HG03025 (cell line): ENCODE measurements at regions not wholly inside any gene's neighbourhood (a gene's known extent, or its start where the extent isn't known, plus 50 kb on each side); places are given as distances from the start of the nearest gene placed in this dataset.
"Not testable (repeated sequence)": the region's sequence is repeated elsewhere in the genome, so short reads cannot be mapped to it uniquely, and the experiment has no call there.

Experiments
- ATAC-seq: cut with Tn5 transposase; IDR thresholded peaks from one replicate; pipeline ENCODE4 v1.9.1; 2021; ENCODE audit warnings: mild to moderate bottlenecking, moderate library complexity; ENCODE audit not compliant: unreplicated experiment, low FRiP score

GRCh38 chr18:68387246-68387645 lies 327.7 kb downstream of the TMX3 start:
- ATAC-seq = no peak

DNA sequence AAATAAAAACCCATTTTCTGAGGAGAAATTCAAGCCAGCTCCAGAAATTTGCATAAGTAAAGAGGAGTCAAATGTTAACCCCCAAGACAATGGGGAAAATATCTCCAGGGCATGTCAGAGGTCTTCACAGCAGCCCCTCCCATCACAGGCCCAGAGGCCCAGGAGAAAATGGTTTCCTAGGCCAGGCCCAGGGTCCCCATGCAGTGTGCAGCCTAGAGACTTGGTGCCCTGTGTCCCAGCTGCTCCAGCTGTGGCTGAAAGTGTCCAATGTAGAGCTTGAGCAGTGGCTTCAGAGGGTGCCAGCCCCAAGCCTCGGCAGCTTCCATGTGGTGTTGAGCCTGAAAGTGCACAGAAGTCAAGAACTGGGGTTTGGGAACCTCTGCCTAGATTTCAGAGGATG lies 330.9 kb downstream of the TMX3 start:
- not testable (repeated sequence) for ATAC-seq

- ATAC-seq = no peak
These were observed 338.0 kb downstream of the TMX3 start for GRCh38 chr18:68376926-68377325.

- ATAC-seq = no peak
These were observed 352.0 kb downstream of the TMX3 start for GRCh38 chr18:68362907-68363306.

- no peak for ATAC-seq
These were observed 359.3 kb downstream of the TMX3 start for GRCh38 chr18:68355637-68356036.

DNA sequence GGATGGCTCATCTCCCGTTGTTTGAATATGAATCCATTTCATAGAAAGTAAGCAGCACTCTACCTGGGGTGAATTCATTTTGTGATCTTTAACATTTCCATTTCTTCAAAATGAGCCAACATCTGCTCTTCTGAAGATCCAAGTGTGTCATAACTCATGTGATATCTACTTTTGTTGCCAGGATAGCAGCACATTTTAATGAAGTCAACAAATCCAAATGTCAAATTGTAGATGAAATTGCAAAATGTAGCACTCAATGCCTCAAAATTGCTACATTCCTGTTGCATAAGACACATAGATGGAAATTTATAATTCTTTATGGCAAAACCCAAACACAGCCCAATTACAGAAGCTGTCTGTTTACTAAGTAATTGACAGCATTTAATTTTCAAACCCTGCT lies 360.7 kb downstream of the TMX3 start:
- no peak for ATAC-seq

DNA sequence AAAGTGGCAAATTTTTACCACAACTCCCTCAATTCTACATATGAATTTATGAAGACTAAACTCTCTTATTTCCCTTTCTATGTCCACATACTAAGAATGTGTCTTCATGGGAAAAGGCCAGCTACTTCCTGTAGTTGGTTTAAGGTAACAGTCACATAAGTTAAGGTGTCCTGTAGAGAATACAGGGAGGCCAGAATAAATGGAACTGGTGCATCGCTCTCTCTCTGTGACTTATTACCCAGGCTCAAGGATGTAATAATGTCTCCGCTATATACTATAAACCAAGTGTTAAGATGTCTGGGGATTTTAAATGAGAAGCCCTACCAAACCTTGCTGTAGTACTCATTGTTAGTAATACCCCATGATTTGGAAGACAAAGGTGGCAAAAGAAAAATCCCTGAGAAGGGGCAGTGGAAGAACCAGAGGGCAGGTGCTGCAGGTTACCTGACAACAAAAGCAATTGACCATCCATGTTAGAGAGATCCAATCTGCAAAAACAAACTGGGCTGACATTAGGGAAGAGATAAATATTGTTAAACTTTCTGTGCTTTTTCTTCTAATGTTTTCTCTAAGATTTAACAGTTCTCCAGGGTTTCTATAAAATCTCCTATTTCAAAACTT lies 372.8 kb downstream of the TMX3 start:
- no peak for ATAC-seq

DNA sequence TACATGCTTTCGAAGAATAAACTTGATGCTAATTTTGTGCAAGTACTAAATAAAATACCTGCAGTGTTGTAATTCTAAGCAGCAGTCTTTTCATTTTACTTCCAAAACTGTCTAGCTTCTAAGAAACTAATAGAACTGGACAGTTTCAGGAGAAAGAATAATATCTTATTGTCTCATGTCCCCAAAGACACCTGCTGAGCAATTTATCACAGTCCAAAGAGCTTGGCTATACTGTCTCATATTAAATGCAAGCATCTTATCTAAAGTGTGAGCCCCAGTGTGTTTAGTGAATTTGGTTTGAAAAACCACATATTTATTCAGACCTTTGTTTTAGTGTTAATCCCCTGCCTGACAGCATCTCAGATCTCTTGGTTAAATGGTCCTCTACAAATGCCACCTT lies 374.3 kb downstream of the TMX3 start:
- no peak for ATAC-seq

DNA sequence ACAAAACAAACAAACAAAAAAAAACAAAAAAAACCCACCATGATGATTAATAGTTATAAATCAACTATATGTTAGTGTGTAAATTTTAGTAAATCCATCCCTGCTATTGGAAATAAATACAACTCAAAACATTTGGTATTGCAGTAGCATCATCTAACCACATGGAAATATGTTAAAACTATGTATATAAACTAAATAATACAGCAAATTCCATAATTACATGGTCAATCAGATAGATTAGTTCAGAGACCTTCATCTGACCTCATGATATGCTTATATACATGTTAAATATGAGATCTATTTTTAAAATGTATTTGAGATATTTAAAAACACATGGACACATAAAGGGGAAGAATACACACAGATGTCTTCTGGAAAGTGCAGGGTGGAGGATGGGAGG lies 384.2 kb downstream of the TMX3 start:
- no peak for ATAC-seq

GRCh38 chr18:68323921-68324320 lies 391.0 kb downstream of the TMX3 start:
- no peak for ATAC-seq

- no peak for ATAC-seq
These were observed 398.3 kb downstream of the TMX3 start for GRCh38 chr18:68316636-68317035.

- no peak for ATAC-seq
These were observed 400.5 kb downstream of the TMX3 start for GRCh38 chr18:68314403-68314802.

DNA sequence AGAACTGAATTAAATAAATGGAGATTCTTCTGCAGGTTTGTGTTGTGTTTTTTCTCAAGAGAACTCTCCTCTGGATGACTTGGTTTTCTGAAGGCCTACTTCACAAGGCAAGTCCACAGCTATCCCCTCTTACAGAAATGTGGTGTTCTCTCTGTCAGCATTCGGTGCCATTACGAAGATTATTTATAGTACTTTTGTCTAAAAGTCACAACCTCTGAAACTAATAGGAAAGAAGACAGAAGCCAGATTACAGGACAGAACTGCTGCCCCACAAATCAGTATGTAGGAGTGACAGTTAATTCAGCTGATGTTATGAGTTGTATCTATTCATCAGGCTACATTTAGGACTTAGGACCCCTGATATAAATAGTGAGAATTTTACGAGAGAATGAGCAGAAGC lies 413.5 kb downstream of the TMX3 start:
- no peak for ATAC-seq

- no peak for ATAC-seq
These were observed 415.0 kb downstream of the TMX3 start for GRCh38 chr18:68299906-68300305.

GRCh38 chr18:68298330-68298729 lies 416.6 kb downstream of the TMX3 start:
- ATAC-seq = no peak

DNA sequence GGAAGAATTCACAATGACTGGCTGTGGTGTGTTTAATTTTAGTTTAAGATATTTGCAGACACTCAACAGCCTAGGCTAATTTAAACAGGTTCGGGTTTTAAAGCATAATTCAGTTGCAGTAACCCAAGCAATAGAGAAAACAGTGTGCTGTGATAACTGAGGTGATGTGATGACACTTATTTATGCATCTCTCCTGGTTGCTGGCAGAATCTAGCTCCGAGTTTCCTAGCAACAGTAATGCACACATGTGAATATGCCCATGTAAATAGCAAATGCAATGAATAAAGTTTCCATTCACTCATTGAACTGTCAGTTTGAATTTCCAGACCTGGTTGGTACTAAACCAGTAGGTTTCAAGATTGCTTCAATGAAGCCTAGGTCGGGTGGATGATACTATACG lies 426.5 kb downstream of the TMX3 start:
- ATAC-seq = no peak

- ATAC-seq = no peak
These were observed 430.6 kb downstream of the TMX3 start for GRCh38 chr18:68284236-68284780.

GRCh38 chr18:68283834-68284233 lies 431.1 kb downstream of the TMX3 start:
- no peak for ATAC-seq

DNA sequence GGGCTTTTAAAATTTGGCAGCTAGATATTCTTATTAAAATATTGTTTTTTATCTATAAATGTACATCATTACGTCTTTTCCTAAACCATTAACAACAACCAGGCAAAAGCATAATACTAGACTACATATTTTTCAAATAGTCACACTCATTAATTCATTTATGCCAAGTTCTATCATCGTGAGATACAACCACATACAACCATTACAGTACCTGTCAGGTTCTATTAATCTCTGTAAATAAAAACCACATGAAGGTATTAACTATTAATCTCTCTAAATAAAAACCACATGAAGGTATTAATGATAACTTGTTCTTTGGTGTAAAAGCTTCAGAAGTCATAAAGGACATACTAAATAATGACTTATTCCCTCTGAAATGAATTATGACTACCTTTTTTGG lies 432.7 kb downstream of the TMX3 start:
- no peak for ATAC-seq

DNA sequence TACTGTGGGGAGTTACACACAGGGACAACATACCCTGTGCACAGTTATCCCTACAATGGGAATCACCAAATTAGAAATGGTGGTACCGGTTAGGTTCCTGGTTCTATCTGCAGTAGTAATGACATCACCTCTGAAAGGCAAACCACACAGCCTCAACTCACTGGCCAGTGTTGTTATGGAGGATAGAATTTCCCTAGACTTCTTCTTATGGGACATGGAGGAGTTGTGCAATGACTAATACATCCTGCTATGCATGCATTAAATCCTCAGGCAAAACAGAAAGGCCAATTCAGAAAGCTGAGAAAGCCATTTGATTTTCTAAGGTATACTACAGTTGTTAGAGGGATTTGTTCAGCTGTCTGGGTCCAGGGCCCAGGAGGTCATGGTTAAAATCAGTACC lies 439.3 kb downstream of the TMX3 start:
- ATAC-seq = no peak

DNA sequence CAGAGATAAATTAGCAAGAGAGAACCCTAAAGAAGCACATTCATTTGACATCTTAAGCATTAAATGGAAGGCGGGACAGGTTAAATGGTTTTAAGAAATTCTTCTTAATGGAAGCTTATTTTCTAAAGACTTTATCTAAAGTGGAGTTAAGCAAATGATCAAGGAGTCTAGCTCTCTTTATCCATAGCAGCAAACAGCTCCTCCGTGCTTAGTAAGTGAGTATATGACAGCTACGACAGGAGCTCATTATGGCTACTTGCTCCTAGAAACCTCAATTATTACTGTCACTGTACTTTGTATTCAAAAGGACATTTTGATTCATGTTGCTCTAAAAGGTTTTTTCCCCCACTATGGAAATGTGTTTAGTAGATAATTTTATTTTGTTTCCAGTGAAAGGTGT lies 444.9 kb downstream of the TMX3 start:
- ATAC-seq = no peak

DNA sequence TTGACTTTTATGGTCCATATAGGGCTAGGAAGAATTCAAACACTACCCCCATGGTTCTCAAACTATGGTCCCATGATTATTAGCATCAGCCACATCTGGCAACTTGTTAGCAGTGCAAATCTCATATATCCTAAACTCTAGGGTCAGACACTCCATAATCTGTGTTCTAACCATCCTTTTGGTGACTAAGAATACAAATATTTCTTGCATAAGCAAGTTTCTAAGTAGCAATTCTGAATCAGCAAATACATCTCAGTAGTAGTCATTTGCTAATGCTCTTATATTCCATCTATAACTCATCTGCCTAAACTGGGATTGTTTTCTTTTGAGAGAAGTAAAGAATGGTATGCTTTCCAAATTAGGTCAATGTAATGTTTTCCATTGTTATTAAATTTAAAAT lies 447.3 kb downstream of the TMX3 start:
- no peak for ATAC-seq

DNA sequence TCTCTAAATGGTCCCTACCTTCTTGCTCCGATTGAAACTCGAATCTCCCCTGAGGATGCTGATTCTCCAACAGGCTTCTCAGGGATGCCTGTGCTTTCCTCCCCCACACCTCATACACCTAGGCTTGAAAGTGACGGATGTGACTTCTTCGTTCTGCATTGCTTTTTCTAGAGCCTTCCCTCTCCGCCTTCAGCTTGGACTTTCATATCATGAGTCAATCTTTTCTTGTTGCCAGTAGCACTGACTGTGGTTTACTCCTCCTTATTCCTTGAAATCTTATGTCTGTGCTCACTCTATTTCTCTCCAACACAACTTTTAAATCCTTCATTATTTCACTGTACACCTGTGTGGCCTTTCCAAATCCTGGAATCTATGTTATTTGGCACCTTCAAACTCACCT lies 451.4 kb downstream of the TMX3 start:
- no peak for ATAC-seq
